Progenitor cell of endocrine pancreas (in vitro differentiated cells): ENCODE measurements at regions not wholly inside any gene's neighbourhood (a gene's known extent, or its start where the extent isn't known, plus 50 kb on each side); places are given as distances from the start of the nearest gene placed in this dataset.

ENCODE experiments used
- DNase-seq: peaks from one replicate; pipeline ENCODE4 v3.0.0; 2021; ENCODE audit warnings: low spot score; ENCODE audit not compliant: unreplicated experiment
- H3K27ac Mint-ChIP-seq: 2 replicates; pipeline ENCODE4 v1.8.0; 2021; ENCODE audit warnings: mild to moderate bottlenecking, moderate library complexity, mixed read lengths
- H3K27me3 Mint-ChIP-seq: 2 replicates; pipeline ENCODE4 v1.8.0; 2021; ENCODE audit warnings: mixed read lengths
- H3K36me3 Mint-ChIP-seq: 2 replicates; pipeline ENCODE4 v1.8.0; 2022; ENCODE audit warnings: mixed read lengths; ENCODE audit not compliant: insufficient read depth
- H3K4me1 Mint-ChIP-seq: 2 replicates; pipeline ENCODE4 v1.8.0; 2021; ENCODE audit warnings: low read depth, mixed read lengths
- H3K4me3 Mint-ChIP-seq: 2 replicates; pipeline ENCODE4 v1.8.0; 2021; ENCODE audit warnings: low read depth, mild to moderate bottlenecking, moderate library complexity, mixed read lengths
- H3K9me3 Mint-ChIP-seq: 2 replicates; pipeline ENCODE4 v1.8.0; 2021; ENCODE audit warnings: low read depth, mixed read lengths
- TF ChIP-seq, protein P1 (sequence below): fragments of 200-600 bp; sonication (generic); IDR thresholded peaks from one replicate; pipeline ENCODE4 v1.5.0; 2021; ENCODE audit warnings: antibody characterized with exemption, mild to moderate bottlenecking; ENCODE audit not compliant: unreplicated experiment

DNA sequence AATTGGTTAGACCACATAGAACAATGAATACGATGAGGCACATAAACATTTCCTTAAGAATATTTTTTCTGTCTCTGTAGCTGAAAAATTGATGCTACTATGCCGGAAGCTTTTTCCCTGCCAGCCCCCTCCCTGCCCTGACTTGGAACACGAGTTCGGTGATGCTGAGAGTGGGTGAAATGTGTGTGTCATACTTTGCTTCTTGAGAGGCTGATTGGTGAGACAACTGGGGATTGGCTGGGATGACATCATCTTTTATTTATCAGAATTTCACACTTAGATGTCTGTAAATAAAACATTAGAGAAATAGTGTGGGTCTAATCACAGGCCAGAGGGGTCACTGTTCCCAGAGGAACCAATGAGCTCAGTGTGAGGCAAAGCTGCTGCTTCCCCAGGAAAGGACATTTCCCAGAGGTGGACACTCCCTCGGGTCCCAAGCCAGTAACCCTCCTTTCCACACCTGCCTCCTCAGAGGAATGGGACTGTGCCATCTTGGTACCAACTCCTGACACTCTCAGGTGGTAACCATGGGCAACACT, 195.4 kb upstream of the C1orf174 start:
- Mint-ChIP-seq H3K27ac (no peak overlapping the region), H3K4me1 (no peaks in the 10 kb centered on the region), H3K4me3 (no peak overlapping the region), H3K9me3 (peaks cover 9% of the 10 kb centered on the region), H3K36me3 (no peaks in the 10 kb centered on the region), H3K27me3 (peaks cover 6% of the 10 kb centered on the region)
- TF ChIP-seq, protein P1, sequence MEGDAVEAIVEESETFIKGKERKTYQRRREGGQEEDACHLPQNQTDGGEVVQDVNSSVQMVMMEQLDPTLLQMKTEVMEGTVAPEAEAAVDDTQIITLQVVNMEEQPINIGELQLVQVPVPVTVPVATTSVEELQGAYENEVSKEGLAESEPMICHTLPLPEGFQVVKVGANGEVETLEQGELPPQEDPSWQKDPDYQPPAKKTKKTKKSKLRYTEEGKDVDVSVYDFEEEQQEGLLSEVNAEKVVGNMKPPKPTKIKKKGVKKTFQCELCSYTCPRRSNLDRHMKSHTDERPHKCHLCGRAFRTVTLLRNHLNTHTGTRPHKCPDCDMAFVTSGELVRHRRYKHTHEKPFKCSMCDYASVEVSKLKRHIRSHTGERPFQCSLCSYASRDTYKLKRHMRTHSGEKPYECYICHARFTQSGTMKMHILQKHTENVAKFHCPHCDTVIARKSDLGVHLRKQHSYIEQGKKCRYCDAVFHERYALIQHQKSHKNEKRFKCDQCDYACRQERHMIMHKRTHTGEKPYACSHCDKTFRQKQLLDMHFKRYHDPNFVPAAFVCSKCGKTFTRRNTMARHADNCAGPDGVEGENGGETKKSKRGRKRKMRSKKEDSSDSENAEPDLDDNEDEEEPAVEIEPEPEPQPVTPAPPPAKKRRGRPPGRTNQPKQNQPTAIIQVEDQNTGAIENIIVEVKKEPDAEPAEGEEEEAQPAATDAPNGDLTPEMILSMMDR = no peak
- no peak for DNase-seq

DNA sequence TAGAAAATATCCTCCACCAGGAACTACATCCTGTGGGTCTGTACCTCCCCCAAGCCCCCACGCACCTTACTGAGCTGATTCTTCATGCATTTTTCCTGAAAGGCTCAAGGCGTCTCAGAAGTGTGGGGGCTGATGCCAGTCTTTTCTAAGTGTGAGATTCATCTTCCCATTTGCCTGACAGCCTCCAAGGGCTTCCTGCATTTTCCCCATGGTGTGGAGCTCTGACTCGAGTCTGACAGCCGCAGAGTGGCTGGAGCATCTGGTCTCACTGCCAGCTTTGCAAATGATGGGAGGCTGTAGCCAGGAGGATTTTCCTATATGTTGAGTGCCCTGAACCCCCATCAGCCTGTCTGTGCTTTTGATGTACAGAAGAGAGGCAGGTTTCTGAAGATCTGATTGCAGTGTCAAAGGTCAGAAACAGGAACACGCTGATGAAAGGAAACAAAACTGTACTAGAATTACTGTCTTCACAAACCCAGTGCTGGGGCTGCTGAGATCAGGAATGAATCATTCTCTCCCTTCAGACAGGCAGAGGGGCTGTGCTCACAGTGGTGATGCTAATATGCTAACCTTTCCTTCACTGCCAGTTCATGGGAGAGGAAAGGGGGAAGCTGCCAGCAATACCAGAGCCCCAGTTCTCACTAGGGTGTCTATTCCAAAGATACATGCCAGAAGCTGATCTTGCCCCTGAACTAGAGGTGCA, 201.5 kb upstream of the C1orf174 start:
- Mint-ChIP-seq H3K4me1 (no peaks in the 10 kb centered on the region), H3K36me3 (no peaks in the 10 kb centered on the region), H3K9me3 (peaks cover 5% of the 10 kb centered on the region), H3K27ac (no peak overlapping the region), H3K27me3 (peaks cover 15% of the 10 kb centered on the region), H3K4me3 (no peak overlapping the region)
- TF ChIP-seq, protein P1 = no peak
- DNase-seq = no peak

DNA sequence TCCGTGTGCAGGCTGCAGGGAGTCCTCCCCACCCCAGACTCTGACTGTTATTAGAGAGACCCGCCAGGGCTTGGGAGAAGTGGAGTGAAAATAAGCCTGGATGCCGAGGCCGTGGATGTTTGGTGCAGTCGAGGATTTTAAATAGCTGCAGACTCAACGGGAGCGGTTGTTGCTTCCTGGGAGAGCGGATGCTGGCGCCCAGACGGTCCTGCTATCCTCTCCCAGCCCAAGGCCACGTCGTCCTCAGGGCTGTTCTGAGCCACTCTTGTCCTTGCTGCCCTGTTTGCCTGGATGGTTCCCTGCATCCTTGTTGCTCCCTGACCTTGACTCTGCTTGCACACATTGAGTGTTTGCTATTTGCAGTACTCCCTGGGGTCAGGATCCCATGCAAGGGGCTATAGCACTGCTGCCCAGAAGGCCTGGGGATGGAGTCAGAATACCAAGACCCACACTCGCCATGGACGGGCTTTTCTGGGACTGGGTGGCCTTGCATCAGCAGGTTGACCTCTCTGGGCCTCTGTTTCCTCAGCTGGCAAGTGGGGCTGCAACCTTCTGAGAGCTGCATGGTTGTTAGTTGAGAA, 205.3 kb upstream of the C1orf174 start:
- TF ChIP-seq, protein P1 = no peak
- no peaks in the 10 kb centered on the region for H3K36me3 Mint-ChIP-seq
- peaks cover 20% of the 10 kb centered on the region for H3K27me3 Mint-ChIP-seq
- H3K27ac Mint-ChIP-seq = no peak overlapping the region
- H3K4me3 Mint-ChIP-seq = no peak overlapping the region
- H3K4me1 Mint-ChIP-seq = no peaks in the 10 kb centered on the region
- DNase-seq = no peak
- H3K9me3 Mint-ChIP-seq = no peaks in the 10 kb centered on the region

DNA sequence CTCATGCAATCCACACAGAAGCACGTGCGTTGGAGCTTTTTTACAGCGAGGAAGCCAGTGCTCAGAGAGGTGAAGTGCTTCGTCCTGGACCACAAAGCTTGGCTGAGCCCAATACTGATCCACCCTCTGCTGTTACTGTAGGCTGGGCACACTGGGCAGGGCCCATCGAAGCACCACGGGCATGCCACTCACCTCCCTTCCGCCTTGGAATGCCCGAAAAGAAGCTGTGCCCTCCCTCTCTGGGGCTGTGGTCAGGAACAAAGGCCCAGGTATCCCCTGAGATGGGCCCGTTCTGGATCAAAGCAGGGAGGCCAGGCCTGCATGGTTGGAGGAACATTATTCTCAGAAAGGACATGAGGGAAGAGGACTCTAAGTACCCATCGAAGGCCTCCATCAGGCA, 206.7 kb upstream of the C1orf174 start:
- TF ChIP-seq, protein P1 = no peak
- no peak for DNase-seq
- Mint-ChIP-seq H3K27ac (no peak overlapping the region), H3K4me1 (no peaks in the 10 kb centered on the region), H3K4me3 (no peak overlapping the region), H3K9me3 (no peaks in the 10 kb centered on the region), H3K27me3 (peaks cover 15% of the 10 kb centered on the region), H3K36me3 (no peaks in the 10 kb centered on the region)

DNA sequence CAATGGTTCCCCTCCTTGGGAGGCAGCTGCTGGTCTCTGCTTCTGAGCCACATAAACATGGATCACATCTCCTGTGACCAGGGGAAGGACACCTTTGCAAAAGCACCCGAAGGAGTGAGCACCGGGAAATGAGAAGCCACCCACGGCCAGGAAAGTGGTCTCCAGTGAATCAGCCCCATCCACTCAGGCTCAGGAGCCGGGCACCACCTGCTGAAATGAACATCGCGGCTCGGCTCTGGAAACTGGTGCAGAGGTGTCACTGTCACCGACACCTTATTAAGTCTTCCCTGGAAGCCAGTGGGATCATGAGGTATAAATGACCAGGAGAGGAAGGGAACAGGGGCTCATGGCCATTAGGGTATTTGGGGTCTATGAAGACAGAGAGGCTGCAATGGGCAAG, 207.2 kb upstream of the C1orf174 start:
- DNase-seq = no peak
- H3K4me1 Mint-ChIP-seq = no peaks in the 10 kb centered on the region
- H3K36me3 Mint-ChIP-seq = no peaks in the 10 kb centered on the region
- no peak overlapping the region for H3K4me3 Mint-ChIP-seq
- H3K27me3 Mint-ChIP-seq = peaks cover 14% of the 10 kb centered on the region
- TF ChIP-seq, protein P1 = no peak
- no peak overlapping the region for H3K27ac Mint-ChIP-seq
- H3K9me3 Mint-ChIP-seq = no peaks in the 10 kb centered on the region
